IMR-90 (cell line): ENCODE measurements at regions not wholly inside any gene's neighbourhood (a gene's known extent, or its start where the extent isn't known, plus 50 kb on each side); places are given as distances from the start of the nearest gene placed in this dataset.

Source experiments
- ATAC-seq: fragments of 200-7000 bp; cut with Tn5 transposase; 2 replicates; pipeline ENCODE4 v1.9.1; 2020; ENCODE audit warnings: low read depth, mild to moderate bottlenecking, moderate library complexity
- BruUV-seq: library from RNA; stranded (reverse); fragments of 400-500 nt; replicated peaks from 2 replicates; lab custom pipeline; 2021; lab: Mats Ljungman, UMichigan
- CTCF ChIA-PET: fragments of 300-600 bp; formaldehyde crosslinking; extraction: SDS; loops from one replicate; lab custom pipeline; 2021; ENCODE audit warnings: antibody characterized with exemption; lab: Yijun Ruan, JAX
- POLR2A ChIA-PET: fragments of 300-600 bp; sonication (Branson Sonifier 250); formaldehyde crosslinking; loops from one replicate; lab custom pipeline; 2022; ENCODE audit warnings: antibody characterized with exemption; ENCODE audit not compliant: unreplicated experiment; lab: Charles Lee
- DNase-seq: peaks from one replicate; pipeline ENCODE4 v3.0.0; 2013
- H2AFZ ChIP-seq: replicated peaks from 2 replicates; pipeline ENCODE3; 2013; ENCODE audit warnings: low read length, mild to moderate bottlenecking; ENCODE audit not compliant: poor library complexity
- H2AK5ac ChIP-seq: 2 replicates; pipeline ENCODE4 v1.6.1; 2013; ENCODE audit warnings: low read depth, low read length, inconsistent platforms
- H2AK9ac ChIP-seq: replicated peaks from 2 replicates; pipeline ENCODE3; 2013; ENCODE audit warnings: mild to moderate bottlenecking, low read depth, low read length, moderate library complexity; ENCODE audit not compliant: poor library complexity
- H2BK120ac ChIP-seq: 2 replicates; pipeline ENCODE4 v1.6.1; 2013; ENCODE audit warnings: low read depth, low read length, inconsistent platforms
- H2BK15ac ChIP-seq: 3 replicates; pipeline ENCODE4 v1.6.1; 2013; ENCODE audit warnings: low read depth, low read length, inconsistent platforms
- H2BK20ac ChIP-seq: 2 replicates; pipeline ENCODE4 v1.6.1; 2013; ENCODE audit warnings: low read depth, mild to moderate bottlenecking, inconsistent platforms, low read length, moderate library complexity
- H2BK5ac ChIP-seq: 2 replicates; pipeline ENCODE4 v1.6.1; 2013; ENCODE audit warnings: mild to moderate bottlenecking, low read depth, low read length, inconsistent platforms; ENCODE audit not compliant: poor library complexity, severe bottlenecking
- H3K14ac ChIP-seq: replicated peaks from 2 replicates; pipeline ENCODE4 v1.6.1; 2013; ENCODE audit warnings: low read depth, low read length, inconsistent platforms
- H3K18ac ChIP-seq: 2 replicates; pipeline ENCODE4 v1.6.1; 2013; ENCODE audit warnings: low read depth, low read length, control low read depth
- H3K23ac ChIP-seq: 2 replicates; pipeline ENCODE4 v1.6.1; 2013; ENCODE audit warnings: low read depth, low read length, inconsistent platforms
- H3K27ac ChIP-seq: 2 replicates; pipeline ENCODE4 v1.5.1; 2013; ENCODE audit warnings: mild to moderate bottlenecking, control low read depth, low read length; ENCODE audit not compliant: insufficient read depth
- H3K27me3 ChIP-seq: 2 replicates; pipeline ENCODE4 v1.6.1; 2013; ENCODE audit warnings: low read length; ENCODE audit not compliant: control insufficient read depth, insufficient read depth
- H3K36me3 ChIP-seq: 2 replicates; pipeline ENCODE4 v1.6.1; 2013; ENCODE audit warnings: low read length, mixed read lengths; ENCODE audit not compliant: control insufficient read depth, insufficient read depth
- H3K4ac ChIP-seq: 2 replicates; pipeline ENCODE4 v1.6.1; 2013; ENCODE audit warnings: low read depth, low read length, inconsistent platforms
- H3K4me1 ChIP-seq: 2 replicates; pipeline ENCODE4 v1.6.1; 2013; ENCODE audit warnings: low read length, mixed read lengths; ENCODE audit not compliant: control insufficient read depth, insufficient read depth
- H3K4me2 ChIP-seq: 2 replicates; pipeline ENCODE4 v1.6.1; 2013; ENCODE audit warnings: low read depth, mild to moderate bottlenecking, control low read depth, low read length, moderate library complexity
- H3K4me3 ChIP-seq: 2 replicates; pipeline ENCODE4 v1.5.1; 2013; ENCODE audit warnings: low read depth, mild to moderate bottlenecking, control low read depth, low read length, moderate library complexity; ENCODE audit not compliant: insufficient read depth
- H3K56ac ChIP-seq: 2 replicates; pipeline ENCODE4 v1.6.1; 2013; ENCODE audit warnings: low read length, inconsistent platforms; ENCODE audit not compliant: insufficient read depth; ENCODE audit errors: extremely low read depth
- H3K79me1 ChIP-seq, 2 experiments: 2 replicates each; pipeline ENCODE4 v1.6.1; 2013; ENCODE audit warnings: low read length in 2 of 2, inconsistent platforms in 1 of 2, low read depth in 1 of 2
- H3K9ac ChIP-seq: 2 replicates; pipeline ENCODE4 v1.6.1; 2013; ENCODE audit warnings: low read depth, low read length, control low read depth
- H3K9me1 ChIP-seq: 2 replicates; pipeline ENCODE4 v1.6.1; 2013; ENCODE audit warnings: low read length, inconsistent platforms; ENCODE audit not compliant: insufficient read depth
- H3K9me3 ChIP-seq: 2 replicates; pipeline ENCODE4 v1.6.1; 2013; ENCODE audit warnings: low read length; ENCODE audit not compliant: control insufficient read depth, insufficient read depth
- H4K20me1 ChIP-seq: 2 replicates; pipeline ENCODE4 v1.6.1; 2013; ENCODE audit warnings: low read length, inconsistent platforms; ENCODE audit not compliant: insufficient read depth
- H4K5ac ChIP-seq: 2 replicates; pipeline ENCODE4 v1.6.1; 2013; ENCODE audit warnings: mild to moderate bottlenecking, low read depth, low read length, control low read depth
- H4K8ac ChIP-seq, 2 experiments: 2 replicates each; pipeline ENCODE4 v1.6.1; 2013; ENCODE audit warnings: low read depth in 2 of 2, low read length in 2 of 2, control low read depth in 1 of 2, inconsistent platforms in 1 of 2
- H4K91ac ChIP-seq: 2 replicates; pipeline ENCODE4 v1.6.1; 2013; ENCODE audit warnings: low read depth, low read length, inconsistent platforms; ENCODE audit not compliant: insufficient read depth
- BHLHE40 ChIP-seq: fragments of 150-350 bp; IDR thresholded peaks from 2 replicates; pipeline ENCODE4 v1.6.1; 2016; ENCODE audit warnings: mild to moderate bottlenecking, low read depth, low read length
- CHD1 ChIP-seq: IDR thresholded peaks from 2 replicates; pipeline ENCODE4 v1.6.1; 2012; ENCODE audit warnings: low read depth, low read length, improper control_type of control experiment
- MAFK ChIP-seq: IDR thresholded peaks from 2 replicates; pipeline ENCODE4 v1.6.1; 2012; ENCODE audit warnings: low read depth, low read length, improper control_type of control experiment
- MAZ ChIP-seq: IDR thresholded peaks from 2 replicates; pipeline ENCODE4 v1.6.1; 2012; ENCODE audit warnings: low read depth, mild to moderate bottlenecking, low read length, improper control_type of control experiment, moderate library complexity, borderline replicate concordance
- NFE2L2 ChIP-seq: fragments of 150-350 bp; IDR thresholded peaks from 2 replicates; pipeline ENCODE4 v1.6.1; 2016; ENCODE audit warnings: low read depth, mild to moderate bottlenecking, low read length
- POLR2A ChIP-seq: IDR thresholded peaks from 2 replicates; pipeline ENCODE4 v1.6.1; 2012; ENCODE audit warnings: mild to moderate bottlenecking, low read depth, low read length
- RAD21 ChIP-seq: IDR thresholded peaks from 2 replicates; pipeline ENCODE4 v1.6.1; 2012; ENCODE audit warnings: low read length, improper control_type of control experiment
- RFX5 ChIP-seq: IDR thresholded peaks from 2 replicates; pipeline ENCODE4 v1.8.0; 2012; ENCODE audit warnings: low read depth, mild to moderate bottlenecking, low read length, moderate library complexity
- SMC3 ChIP-seq: fragments of 150-350 bp; IDR thresholded peaks from 2 replicates; pipeline ENCODE4 v1.6.1; 2016; ENCODE audit warnings: low read depth, mild to moderate bottlenecking, antibody characterized with exemption, low read length, moderate library complexity
- WGBS, 2 experiments: methylation state at CpG; one replicate each; pipeline versions ENCODE4 v1.1.5 to v1.1.7; 2013; ENCODE audit warnings: missing lambda C conversion rate in 2 of 2; ENCODE audit not compliant: insufficient read length in 1 of 2; ENCODE audit errors: extremely low coverage in 2 of 2; 5-methylcytosine and 5-hydroxymethylcytosine counted together
- dilution Hi-C: fragments of 300-500 bp; cut with HindIII; formaldehyde crosslinking; loops from one replicate; pipeline ENCODE4 v1.14.3; 2018; ENCODE audit warnings: low sequenced_read_pairs; ENCODE audit not compliant: unreplicated experiment
- in situ Hi-C: fragments of 300-500 bp; cut with MboI; formaldehyde crosslinking; loops from 3 replicates; pipeline ENCODE4 v1.14.3; 2019; ENCODE audit warnings: low sequenced_read_pairs, inconsistent platforms, mixed read lengths
- intact Hi-C: fragments of 100-400 bp; cut with micrococcal nuclease; formaldehyde crosslinking; loops from 2 replicates; pipeline ENCODE4 v1.10.0; 2022
- TF ChIP-seq, protein P1 (sequence below): fragments of 150-350 bp; IDR thresholded peaks from 2 replicates; pipeline ENCODE4 v1.6.1; 2016; ENCODE audit warnings: low read depth, mild to moderate bottlenecking, low read length, moderate library complexity, borderline replicate concordance

DNA sequence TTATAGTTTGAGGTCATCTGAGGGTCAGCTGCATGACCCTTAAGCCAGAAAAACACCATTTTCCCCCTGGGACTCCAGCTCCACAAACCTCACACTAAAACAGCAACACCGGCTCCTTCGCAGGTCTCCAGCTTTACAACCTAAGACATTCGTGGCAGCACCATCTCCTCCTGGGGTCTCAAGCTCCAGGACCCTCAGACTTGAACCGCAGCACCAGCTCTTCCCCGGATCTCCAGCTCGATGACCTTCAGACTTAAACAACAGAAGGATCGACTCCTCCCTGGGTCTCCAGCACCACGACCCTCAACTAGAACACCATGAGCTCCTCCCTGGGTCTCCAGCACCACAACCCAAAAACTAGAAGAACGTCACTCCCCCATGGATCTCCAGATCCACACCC, 233.7 kb upstream of the CNTN6 start:
- H2BK20ac ChIP-seq = no peak overlapping the region
- no peaks in the 10 kb centered on the region for H4K20me1 ChIP-seq
- 38% methylated on average over 4 of the region's 9 CpGs; no CpG with 5 or more reads in 1 of the 2 experiments for WGBS, 2 experiments
- intact Hi-C loops = no loop called here
- ATAC-seq (no peak), DNase-seq (no peak)
- no peaks in the 10 kb centered on the region for H3K79me1 ChIP-seq
- no peak overlapping the region for H2BK5ac ChIP-seq
- no peaks in the 10 kb centered on the region for H3K9me1 ChIP-seq
- H2AK5ac ChIP-seq = no peak overlapping the region
- H3K27ac ChIP-seq = no peak overlapping the region
- H3K27me3 ChIP-seq = no peaks in the 10 kb centered on the region
- peaks cover 21% of the 10 kb centered on the region for H3K9me3 ChIP-seq
- H2BK120ac ChIP-seq = no peak overlapping the region
- in situ Hi-C loops = no loop called here
- no TSS peak for BruUV-seq
- H3K9ac ChIP-seq = no peak overlapping the region
- H3K56ac ChIP-seq = no peak overlapping the region
- H4K5ac ChIP-seq = no peak overlapping the region
- H3K14ac ChIP-seq = no peak overlapping the region
- H4K8ac ChIP-seq = no peak overlapping the region
- H2AK9ac ChIP-seq = no peak overlapping the region
- no peaks in the 10 kb centered on the region for H3K4me1 ChIP-seq
- no peak overlapping the region for H3K4ac ChIP-seq
- no peak overlapping the region for H4K91ac ChIP-seq
- dilution Hi-C loops = no loop called here
- H3K36me3 ChIP-seq = no peaks in the 10 kb centered on the region
- no peak overlapping the region for H3K4me3 ChIP-seq
- H3K18ac ChIP-seq = no peak overlapping the region
- H2AFZ ChIP-seq = no peak overlapping the region
- ChIA-PET POLR2A (no interaction called here), CTCF (no interaction called here)
- TF ChIP-seq, protein P1, sequence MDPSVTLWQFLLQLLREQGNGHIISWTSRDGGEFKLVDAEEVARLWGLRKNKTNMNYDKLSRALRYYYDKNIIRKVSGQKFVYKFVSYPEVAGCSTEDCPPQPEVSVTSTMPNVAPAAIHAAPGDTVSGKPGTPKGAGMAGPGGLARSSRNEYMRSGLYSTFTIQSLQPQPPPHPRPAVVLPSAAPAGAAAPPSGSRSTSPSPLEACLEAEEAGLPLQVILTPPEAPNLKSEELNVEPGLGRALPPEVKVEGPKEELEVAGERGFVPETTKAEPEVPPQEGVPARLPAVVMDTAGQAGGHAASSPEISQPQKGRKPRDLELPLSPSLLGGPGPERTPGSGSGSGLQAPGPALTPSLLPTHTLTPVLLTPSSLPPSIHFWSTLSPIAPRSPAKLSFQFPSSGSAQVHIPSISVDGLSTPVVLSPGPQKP = no peak
- TF ChIP-seq NFE2L2 (no peak), RFX5 (no peak), MAZ (no peak), POLR2A (no peak), SMC3 (no peak), MAFK (no peak), RAD21 (no peak), BHLHE40 (no peak), CHD1 (no peak)
- H3K23ac ChIP-seq = no peak overlapping the region
- H2BK15ac ChIP-seq = no peak overlapping the region
- H3K4me2 ChIP-seq = no peak overlapping the region
